ENCODE measurements at regions not wholly inside any gene's neighbourhood (a gene's known extent, or its start where the extent isn't known, plus 50 kb on each side); places are given as distances from the start of the nearest gene placed in this dataset.
A peak's percentile ranks its signal among the peaks of the same experiment; 100 is the strongest.

DNA sequence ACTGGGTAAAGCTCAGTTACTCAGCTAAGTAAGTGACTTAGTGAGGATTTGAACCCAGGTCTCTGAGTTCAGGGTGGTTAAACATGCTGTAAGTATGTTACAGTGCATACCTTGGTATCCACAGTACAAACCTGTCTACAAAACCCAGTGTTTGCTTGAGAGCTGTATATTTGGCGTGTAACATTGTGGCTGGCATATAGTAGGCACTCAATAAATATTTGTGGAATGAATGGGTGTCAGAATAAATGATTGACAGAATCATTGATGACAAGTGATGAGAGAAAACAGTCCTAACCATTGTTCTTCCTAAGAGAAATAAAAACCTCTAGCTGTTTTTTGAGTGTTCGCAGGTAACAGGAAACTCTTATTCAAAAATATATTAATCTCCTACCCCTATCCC lies 79.7 kb upstream of the BCOR start (continued):
- no peak for TF ChIP-seq TCF12 (IDR thresholded peaks at IDR 0.05; ENCODE audit: low read depth, low read length)
- no peak for TF ChIP-seq ZZZ3 (IDR thresholded peaks at IDR 0.05; ENCODE audit: control insufficient read depth, insufficient read length, low read depth)
- TF ChIP-seq, protein P1, sequence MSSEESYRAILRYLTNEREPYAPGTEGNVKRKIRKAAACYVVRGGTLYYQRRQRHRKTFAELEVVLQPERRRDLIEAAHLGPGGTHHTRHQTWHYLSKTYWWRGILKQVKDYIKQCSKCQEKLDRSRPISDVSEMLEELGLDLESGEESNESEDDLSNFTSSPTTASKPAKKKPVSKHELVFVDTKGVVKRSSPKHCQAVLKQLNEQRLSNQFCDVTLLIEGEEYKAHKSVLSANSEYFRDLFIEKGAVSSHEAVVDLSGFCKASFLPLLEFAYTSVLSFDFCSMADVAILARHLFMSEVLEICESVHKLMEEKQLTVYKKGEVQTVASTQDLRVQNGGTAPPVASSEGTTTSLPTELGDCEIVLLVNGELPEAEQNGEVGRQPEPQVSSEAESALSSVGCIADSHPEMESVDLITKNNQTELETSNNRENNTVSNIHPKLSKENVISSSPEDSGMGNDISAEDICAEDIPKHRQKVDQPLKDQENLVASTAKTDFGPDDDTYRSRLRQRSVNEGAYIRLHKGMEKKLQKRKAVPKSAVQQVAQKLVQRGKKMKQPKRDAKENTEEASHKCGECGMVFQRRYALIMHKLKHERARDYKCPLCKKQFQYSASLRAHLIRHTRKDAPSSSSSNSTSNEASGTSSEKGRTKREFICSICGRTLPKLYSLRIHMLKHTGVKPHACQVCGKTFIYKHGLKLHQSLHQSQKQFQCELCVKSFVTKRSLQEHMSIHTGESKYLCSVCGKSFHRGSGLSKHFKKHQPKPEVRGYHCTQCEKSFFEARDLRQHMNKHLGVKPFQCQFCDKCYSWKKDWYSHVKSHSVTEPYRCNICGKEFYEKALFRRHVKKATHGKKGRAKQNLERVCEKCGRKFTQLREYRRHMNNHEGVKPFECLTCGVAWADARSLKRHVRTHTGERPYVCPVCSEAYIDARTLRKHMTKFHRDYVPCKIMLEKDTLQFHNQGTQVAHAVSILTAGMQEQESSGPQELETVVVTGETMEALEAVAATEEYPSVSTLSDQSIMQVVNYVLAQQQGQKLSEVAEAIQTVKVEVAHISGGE (CRISPR knock-in tag; IDR thresholded peaks at IDR 0.05), result no peak
- no peak for TF ChIP-seq BCL11A (IDR thresholded peaks at IDR 0.05; ENCODE audit: low read depth, low read length)
- no peak for TF ChIP-seq HCFC1 (IDR thresholded peaks at IDR 0.05; ENCODE audit: low read length)
- no peak for TF ChIP-seq JUND (IDR thresholded peaks at IDR 0.05; ENCODE audit: low read depth, low read length)
- TF ChIP-seq, protein P2, sequence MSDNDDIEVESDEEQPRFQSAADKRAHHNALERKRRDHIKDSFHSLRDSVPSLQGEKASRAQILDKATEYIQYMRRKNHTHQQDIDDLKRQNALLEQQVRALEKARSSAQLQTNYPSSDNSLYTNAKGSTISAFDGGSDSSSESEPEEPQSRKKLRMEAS (IDR thresholded peaks at IDR 0.05; ENCODE audit: low read depth, low read length), result no peak
- no peak for TF ChIP-seq KLF5 (IDR thresholded peaks at IDR 0.05; ENCODE audit: partially characterized antibody)

- 0 out of 2 replicates have a peak, but pooled peaks cover 6% of the 10 kb centered on the region for H3K4me1 ChIP-seq (ENCODE audit: control insufficient read depth, insufficient read depth, low read length)
- ChIA-PET POLR2A (interaction anchor here (0.6 kb wide), 1 partner anchor 931 kb away, joined by 4 read pairs; no protein-coding TSS in a partner anchor), SMC1A (ENCODE audit: uncharacterized antibody, unreplicated experiment) (interaction anchor here (0.9 kb wide), 1 partner anchor 14 kb away, joined by 3 read pairs; no protein-coding TSS in a partner anchor), CTCF (no interaction called here), RAD21 (ENCODE audit: unreplicated experiment) (no interaction called here)
- no peaks in the 10 kb centered on the region for H3K36me3 ChIP-seq (ENCODE audit: control insufficient read depth in 2 of 2, insufficient read depth in 2 of 2, low read length in 1 of 2)
- BruUV-seq (replicated peaks), result no TSS peak
- peak overlapping the region; percentile 96; the same call in 1 of the 2 replicates for H3K27ac ChIP-seq (ENCODE audit: control insufficient read depth, insufficient read depth)
- peak overlapping the region; percentile 63; the same call in 1 of the 2 replicates for H3K4me3 ChIP-seq
- H3K9ac ChIP-seq (ENCODE audit: control insufficient read depth, insufficient read depth, low read length), result peak overlapping the region; percentile 86
- ATAC-seq (no peak; the same call in 2 of the 3 replicates), DNase-seq (ENCODE audit: low read depth, low spot score) (no peak), FAIRE-seq (no peak)
- 15% methylated on average over 14 of the region's 14 CpGs for WGBS (ENCODE audit: insufficient coverage, insufficient replicate concordance, low lambda C conversion rate, missing lambda C conversion rate)
- H3K9me3 ChIP-seq (replicated peaks; ENCODE audit: control insufficient read depth, insufficient read depth, low read length), result no peaks in the 10 kb centered on the region; the same call in 2 of the 3 replicates
- no peak overlapping the region for H2AFZ ChIP-seq (ENCODE audit: control insufficient read depth, low read depth, low read length)
- H3K79me2 ChIP-seq (ENCODE audit: control insufficient read depth, insufficient read depth, low read length), result peaks cover 14% of the 10 kb centered on the region
- intact Hi-C loops (cut with micrococcal nuclease; ENCODE audit: unreplicated experiment), result loop anchor here (5.0 to 10.0 kb wide), 2 partner anchors 165 to 322 kb away; no protein-coding TSS in a partner anchor
- no peaks in the 10 kb centered on the region for H3K27me3 ChIP-seq (replicated peaks in 1 of 2; ENCODE audit: control insufficient read depth in 2 of 2, insufficient read depth in 2 of 2, low read length in 1 of 2)
- in situ Hi-C loops (cut with MboI), result no loop called here
- peak overlapping the region; percentile 11 for H3K4me2 ChIP-seq (ENCODE audit: control insufficient read depth, insufficient read depth)
- H4K20me1 ChIP-seq (ENCODE audit: control insufficient read depth, insufficient read depth), result no peaks in the 10 kb centered on the region
- TF ChIP-seq ETV6 (conservative IDR thresholded peaks at IDR 0.05 in 1 of 2, IDR thresholded peaks at IDR 0.05 in 1 of 2; ENCODE audit: borderline replicate concordance in 1 of 2, low read depth in 1 of 2), result no peak
- TF ChIP-seq POLR2AphosphoS2 (IDR thresholded peaks at IDR 0.05; ENCODE audit: low read depth, low read length), result no peak
- TF ChIP-seq HDAC6 (IDR thresholded peaks at IDR 0.05; ENCODE audit: unreplicated experiment), result no peak
- no peak for TF ChIP-seq EGR1 (IDR thresholded peaks at IDR 0.05; ENCODE audit: borderline replicate concordance in 1 of 2, low read depth in 2 of 2, low read length in 2 of 2)
- TF ChIP-seq SMARCA5 (IDR thresholded peaks at IDR 0.05), result no peak
- TF ChIP-seq CBFB (IDR thresholded peaks at IDR 0.05; ENCODE audit: low read depth), result no peak
- TF ChIP-seq POLR2AphosphoS5 (IDR thresholded peaks at IDR 0.05; ENCODE audit: low read length), result no peak
- TF ChIP-seq MYC (IDR thresholded peaks at IDR 0.05; ENCODE audit: insufficient read depth, insufficient read length, insufficient replicate concordance, low read length, severe bottlenecking), result no peak
- no peak for TF ChIP-seq CEBPB (IDR thresholded peaks at IDR 0.05; ENCODE audit: borderline replicate concordance in 1 of 2, low read depth in 2 of 2, low read length in 2 of 2)
- TF ChIP-seq SMAD5 (IDR thresholded peaks at IDR 0.05; ENCODE audit: low read depth), result no peak
- no peak for TF ChIP-seq RUNX3 (IDR thresholded peaks at IDR 0.05; ENCODE audit: low read length)
Measured at GRCh38 chrX:40177117-40177430, 79.3 kb upstream of the BCOR start.
